ENCODE measurements at regions not wholly inside any gene's neighbourhood (a gene's known extent, or its start where the extent isn't known, plus 50 kb on each side); places are given as distances from the start of the nearest gene placed in this dataset.

- TF ChIP-seq, protein P1, sequence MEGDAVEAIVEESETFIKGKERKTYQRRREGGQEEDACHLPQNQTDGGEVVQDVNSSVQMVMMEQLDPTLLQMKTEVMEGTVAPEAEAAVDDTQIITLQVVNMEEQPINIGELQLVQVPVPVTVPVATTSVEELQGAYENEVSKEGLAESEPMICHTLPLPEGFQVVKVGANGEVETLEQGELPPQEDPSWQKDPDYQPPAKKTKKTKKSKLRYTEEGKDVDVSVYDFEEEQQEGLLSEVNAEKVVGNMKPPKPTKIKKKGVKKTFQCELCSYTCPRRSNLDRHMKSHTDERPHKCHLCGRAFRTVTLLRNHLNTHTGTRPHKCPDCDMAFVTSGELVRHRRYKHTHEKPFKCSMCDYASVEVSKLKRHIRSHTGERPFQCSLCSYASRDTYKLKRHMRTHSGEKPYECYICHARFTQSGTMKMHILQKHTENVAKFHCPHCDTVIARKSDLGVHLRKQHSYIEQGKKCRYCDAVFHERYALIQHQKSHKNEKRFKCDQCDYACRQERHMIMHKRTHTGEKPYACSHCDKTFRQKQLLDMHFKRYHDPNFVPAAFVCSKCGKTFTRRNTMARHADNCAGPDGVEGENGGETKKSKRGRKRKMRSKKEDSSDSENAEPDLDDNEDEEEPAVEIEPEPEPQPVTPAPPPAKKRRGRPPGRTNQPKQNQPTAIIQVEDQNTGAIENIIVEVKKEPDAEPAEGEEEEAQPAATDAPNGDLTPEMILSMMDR (conservative IDR thresholded peaks at IDR 0.05; ENCODE audit: low read length) = no peak
- no peak for TF ChIP-seq EZH2phosphoT487 (IDR thresholded peaks at IDR 0.05; ENCODE audit: borderline replicate concordance, low read depth, low read length)
- Histone ChIP-seq H3K79me2 (ENCODE audit: insufficient read depth, low read depth, low read length) (no peaks in the 10 kb centered on the region), H3K4me2 (ENCODE audit: low read length) (no peak overlapping the region), H3K4me1 (ENCODE audit: insufficient read depth, low read length, poor library complexity, severe bottlenecking) (no peaks in the 10 kb centered on the region), H3K9me2 (ENCODE audit: insufficient read depth, low read length) (no peaks in the 10 kb centered on the region), H3K36me3 (ENCODE audit: insufficient read depth, low read length) (no peaks in the 10 kb centered on the region), H3K9me3 (ENCODE audit: low read length) (no peaks in the 10 kb centered on the region), H2AFZ (ENCODE audit: low read length) (no peak overlapping the region), H3K27ac (ENCODE audit: low read depth, low read length, poor library complexity, severe bottlenecking) (no peak overlapping the region), H4K20me1 (ENCODE audit: insufficient read depth, low read length) (no peaks in the 10 kb centered on the region), H3K4me3 (ENCODE audit: low read depth, low read length, poor library complexity, severe bottlenecking) (no peak overlapping the region)
- ChIA-PET POLR2A (interaction anchor here (0.6 to 0.8 kb wide), 2 partner anchors 1769 to 1913 kb away, joined by 4 read pairs; no protein-coding TSS in a partner anchor), CTCF (ENCODE audit: unreplicated experiment) (no interaction called here)
- no TSS peak for BruUV-seq (replicated peaks)
- DNase-seq (ENCODE audit: low spot score) = no peak
- intact Hi-C loops (cut with micrococcal nuclease; ENCODE audit: unreplicated experiment) = no loop called here
Observed at GRCh38 chr5:82622711-82623514, 344.8 kb upstream of the RPS23 start.

GRCh38 chr5:82622205-82622604, 344.1 kb upstream of the RPS23 start:
- TF ChIP-seq EZH2phosphoT487 (IDR thresholded peaks at IDR 0.05; ENCODE audit: borderline replicate concordance, low read depth, low read length) = no peak
- TF ChIP-seq, protein P1 (conservative IDR thresholded peaks at IDR 0.05; ENCODE audit: low read length) = no peak
- ChIA-PET POLR2A (no interaction called here), CTCF (ENCODE audit: unreplicated experiment) (no interaction called here)
- no peaks in the 10 kb centered on the region for H3K9me2 ChIP-seq (ENCODE audit: insufficient read depth, low read length)
- no peaks in the 10 kb centered on the region for H3K36me3 ChIP-seq (ENCODE audit: insufficient read depth, low read length)
- no peak for DNase-seq (ENCODE audit: low spot score)
- no peaks in the 10 kb centered on the region for H4K20me1 ChIP-seq (ENCODE audit: insufficient read depth, low read length)
- intact Hi-C loops (cut with micrococcal nuclease; ENCODE audit: unreplicated experiment) = no loop called here
- no peaks in the 10 kb centered on the region for H3K79me2 ChIP-seq (ENCODE audit: insufficient read depth, low read depth, low read length)
- BruUV-seq (replicated peaks) = no TSS peak
- H2AFZ ChIP-seq (ENCODE audit: low read length) = no peak overlapping the region
- H3K4me2 ChIP-seq (ENCODE audit: low read length) = no peak overlapping the region
- no peak overlapping the region for H3K4me3 ChIP-seq (ENCODE audit: low read depth, low read length, poor library complexity, severe bottlenecking)
- H3K9me3 ChIP-seq (ENCODE audit: low read length) = no peaks in the 10 kb centered on the region
- H3K4me1 ChIP-seq (ENCODE audit: insufficient read depth, low read length, poor library complexity, severe bottlenecking) = no peaks in the 10 kb centered on the region
- no peak overlapping the region for H3K27ac ChIP-seq (ENCODE audit: low read depth, low read length, poor library complexity, severe bottlenecking)

GRCh38 chr5:82620957-82621600, 342.9 kb upstream of the RPS23 start:
- Histone ChIP-seq H3K36me3 (ENCODE audit: insufficient read depth, low read length) (no peaks in the 10 kb centered on the region), H2AFZ (ENCODE audit: low read length) (no peak overlapping the region), H3K4me2 (ENCODE audit: low read length) (no peak overlapping the region), H3K27ac (ENCODE audit: low read depth, low read length, poor library complexity, severe bottlenecking) (no peak overlapping the region), H3K79me2 (ENCODE audit: insufficient read depth, low read depth, low read length) (no peaks in the 10 kb centered on the region), H3K9me3 (ENCODE audit: low read length) (no peaks in the 10 kb centered on the region), H3K4me3 (ENCODE audit: low read depth, low read length, poor library complexity, severe bottlenecking) (no peak overlapping the region), H3K4me1 (ENCODE audit: insufficient read depth, low read length, poor library complexity, severe bottlenecking) (no peaks in the 10 kb centered on the region), H4K20me1 (ENCODE audit: insufficient read depth, low read length) (no peaks in the 10 kb centered on the region), H3K9me2 (ENCODE audit: insufficient read depth, low read length) (no peaks in the 10 kb centered on the region)
- no peak for TF ChIP-seq EZH2phosphoT487 (IDR thresholded peaks at IDR 0.05; ENCODE audit: borderline replicate concordance, low read depth, low read length)
- TF ChIP-seq, protein P1 (conservative IDR thresholded peaks at IDR 0.05; ENCODE audit: low read length) = no peak
- DNase-seq (ENCODE audit: low spot score) = no peak
- intact Hi-C loops (cut with micrococcal nuclease; ENCODE audit: unreplicated experiment) = no loop called here
- ChIA-PET CTCF (ENCODE audit: unreplicated experiment) (no interaction called here), POLR2A (no interaction called here)
- no TSS peak for BruUV-seq (replicated peaks)
